ENCODE measurements at regions not wholly inside any gene's neighbourhood (a gene's known extent, or its start where the extent isn't known, plus 50 kb on each side); places are given as distances from the start of the nearest gene placed in this dataset.
"Not testable (repeated sequence)": the region's sequence is repeated elsewhere in the genome, so short reads cannot be mapped to it uniquely, and the experiment has no call there.

- no peak for DNase-seq
These were observed 67.5 kb upstream of the CEP85L start for GRCh38 chr6:118718903-118719302.

GRCh38 chr6:118718297-118718696 lies 66.9 kb upstream of the CEP85L start:
- DNase-seq, result no peak

GRCh38 chr6:118717106-118717505 lies 65.7 kb upstream of the CEP85L start:
- DNase-seq, result no peak

GRCh38 chr6:118715907-118716306 lies 64.5 kb upstream of the CEP85L start:
- not testable (repeated sequence) for DNase-seq

GRCh38 chr6:118715376-118715775 lies 64.0 kb upstream of the CEP85L start:
- DNase-seq, result no peak

- DNase-seq, result no peak
These were observed 63.4 kb upstream of the CEP85L start for GRCh38 chr6:118714756-118715155.

GRCh38 chr6:118712969-118713368 lies 61.6 kb upstream of the CEP85L start:
- DNase-seq, result no peak

- DNase-seq, result no peak
These were observed 59.2 kb upstream of the CEP85L start for GRCh38 chr6:118710616-118711015.

- DNase-seq, result no peak
These were observed 58.5 kb upstream of the CEP85L start for GRCh38 chr6:118709859-118710350.

- no peak for DNase-seq
These were observed 57.4 kb upstream of the CEP85L start for GRCh38 chr6:118708744-118709143.

- DNase-seq, result no peak
These were observed 56.7 kb upstream of the CEP85L start for GRCh38 chr6:118708055-118708454.

GRCh38 chr6:118706702-118707101 lies 55.3 kb upstream of the CEP85L start:
- DNase-seq, result no peak

GRCh38 chr6:118705544-118706491 lies 54.4 kb upstream of the CEP85L start:
- no peak for DNase-seq

GRCh38 chr6:118704915-118705314 lies 53.5 kb upstream of the CEP85L start:
- no peak for DNase-seq

- DNase-seq, result not testable (repeated sequence)
These were observed 49.9 kb upstream of the CEP85L start for GRCh38 chr6:118701260-118701659.

Data from NCI-H2081 (cell line).